GOT3 (cell line): ENCODE measurements at regions not wholly inside any gene's neighbourhood (a gene's known extent, or its start where the extent isn't known, plus 50 kb on each side); places are given as distances from the start of the nearest gene placed in this dataset.

Experiments used
- DNase-seq: peaks from one replicate; lab custom pipeline; 2025; ENCODE audit warnings: mixed read lengths; lab: John Stamatoyannopoulos, UW

- DNase-seq, result no peak
Measured at GRCh38 chr5:167642181-167642580, 649.3 kb upstream of the WWC1 start.

- no peak for DNase-seq
Measured at GRCh38 chr5:167642779-167643517, 648.5 kb upstream of the WWC1 start.

DNA sequence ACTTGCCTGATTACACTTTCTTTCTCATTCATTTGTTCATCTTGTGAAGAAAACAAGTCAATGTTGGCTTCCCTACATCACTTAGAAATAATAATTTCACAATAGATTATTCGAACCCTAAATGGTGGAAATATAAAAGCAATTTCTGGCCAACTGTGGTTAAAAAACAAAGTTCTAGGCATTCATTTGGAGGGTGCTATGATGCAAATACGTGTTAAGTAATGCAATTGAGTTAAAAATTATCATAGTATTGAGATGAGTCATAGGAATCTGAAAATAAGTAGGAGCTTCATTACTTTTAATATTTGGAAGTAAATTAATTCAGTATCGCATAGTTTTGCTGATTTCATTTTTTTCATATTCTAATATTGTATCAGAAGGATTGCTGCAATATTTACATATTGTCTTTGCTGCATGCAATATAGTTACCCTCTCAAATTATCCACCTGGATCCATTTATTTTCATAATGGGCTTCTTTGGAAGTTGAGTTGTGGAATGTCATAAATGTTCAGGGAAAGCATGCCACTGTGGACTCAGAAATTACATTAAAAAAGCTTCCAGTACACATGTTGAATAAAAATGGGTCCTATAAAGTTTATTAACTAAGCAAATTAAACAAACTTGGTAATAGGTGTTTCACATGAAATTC, 647.7 kb upstream of the WWC1 start:
- DNase-seq, result no peak

GRCh38 chr5:167644619-167645018, 646.8 kb upstream of the WWC1 start:
- DNase-seq, result no peak

DNA sequence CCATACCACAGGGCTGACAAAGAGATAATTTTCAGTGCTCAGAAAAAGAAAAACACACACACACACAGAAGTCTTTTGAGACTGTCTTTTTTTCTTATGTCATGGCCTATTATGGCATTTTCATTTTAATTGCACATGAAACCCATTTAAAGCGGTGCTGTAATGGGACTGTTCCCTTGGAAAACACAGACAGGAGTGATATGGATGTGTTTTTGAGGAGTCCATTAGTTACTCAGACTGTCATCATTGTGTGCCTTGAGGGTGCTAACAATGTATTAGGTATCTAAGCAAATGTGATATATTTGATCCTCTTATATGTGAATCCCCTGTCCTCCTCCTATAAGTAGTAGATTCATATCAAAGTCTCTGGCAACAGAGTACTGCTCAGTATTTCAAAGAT, 642.0 kb upstream of the WWC1 start:
- DNase-seq, result no peak

GRCh38 chr5:167652690-167653089, 638.8 kb upstream of the WWC1 start:
- DNase-seq, result no peak

DNA sequence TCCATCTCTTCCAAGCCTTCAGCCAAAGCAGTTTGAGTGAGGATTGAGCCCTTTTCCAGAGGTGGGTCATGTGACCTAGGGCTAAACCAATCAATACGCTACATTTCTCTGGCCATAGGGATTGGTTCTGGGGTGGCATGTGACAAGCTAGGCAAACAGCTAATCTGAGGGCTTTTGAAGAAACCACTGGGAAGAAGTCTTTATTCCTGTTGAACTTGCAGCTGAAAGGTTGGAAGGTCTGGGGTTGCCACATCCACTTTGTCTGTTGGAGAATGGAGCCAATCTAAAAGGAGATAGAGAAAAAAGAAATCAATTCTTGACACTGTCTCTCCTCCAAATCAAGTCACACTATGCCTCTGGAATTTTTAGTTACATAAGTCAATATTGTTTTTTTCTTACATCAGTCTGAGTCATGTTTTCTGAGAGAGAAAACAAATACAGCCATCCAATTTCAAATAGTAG, 637.8 kb upstream of the WWC1 start:
- DNase-seq, result no peak

GRCh38 chr5:167657016-167657415, 634.4 kb upstream of the WWC1 start:
- DNase-seq, result no peak

DNA sequence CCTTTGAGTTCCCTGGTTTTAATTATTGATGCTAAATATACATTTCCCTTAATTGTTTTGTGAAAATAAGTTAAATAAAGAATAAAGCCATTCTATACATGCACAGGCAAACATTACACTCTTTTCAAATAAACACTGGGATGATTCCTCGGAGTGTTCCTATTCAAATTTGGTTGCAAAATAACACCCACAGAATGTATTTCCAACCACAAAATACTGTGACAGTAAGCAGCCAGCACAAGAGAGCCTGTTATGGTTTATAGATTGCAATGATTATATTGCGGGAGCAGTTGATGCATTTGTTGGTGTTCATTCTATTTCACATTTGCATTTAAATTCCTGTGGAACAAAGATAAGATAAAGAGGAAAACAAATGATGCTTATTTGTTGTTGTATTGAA, 632.6 kb upstream of the WWC1 start:
- DNase-seq, result no peak

DNA sequence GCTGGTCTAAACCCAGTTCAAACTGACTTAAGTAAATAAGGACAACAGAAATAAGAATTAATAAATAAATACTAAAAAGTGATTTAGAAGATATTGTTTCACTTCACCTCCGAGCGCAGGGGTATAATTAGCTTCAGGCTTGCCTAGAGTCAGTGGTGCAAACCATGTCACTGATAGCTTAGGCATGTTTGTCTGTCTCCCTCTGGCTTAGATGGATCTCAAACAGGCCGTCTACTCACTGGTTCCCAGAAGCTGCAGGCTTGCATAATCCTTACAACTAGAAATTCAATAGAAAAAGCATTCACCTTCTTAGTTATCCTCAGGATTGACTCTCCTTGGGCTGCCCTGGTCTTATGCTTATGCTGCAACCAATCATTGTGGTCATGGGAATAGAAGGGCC, 629.8 kb upstream of the WWC1 start:
- no peak for DNase-seq

- DNase-seq, result no peak
Measured at GRCh38 chr5:167664222-167664804, 627.1 kb upstream of the WWC1 start.

DNA sequence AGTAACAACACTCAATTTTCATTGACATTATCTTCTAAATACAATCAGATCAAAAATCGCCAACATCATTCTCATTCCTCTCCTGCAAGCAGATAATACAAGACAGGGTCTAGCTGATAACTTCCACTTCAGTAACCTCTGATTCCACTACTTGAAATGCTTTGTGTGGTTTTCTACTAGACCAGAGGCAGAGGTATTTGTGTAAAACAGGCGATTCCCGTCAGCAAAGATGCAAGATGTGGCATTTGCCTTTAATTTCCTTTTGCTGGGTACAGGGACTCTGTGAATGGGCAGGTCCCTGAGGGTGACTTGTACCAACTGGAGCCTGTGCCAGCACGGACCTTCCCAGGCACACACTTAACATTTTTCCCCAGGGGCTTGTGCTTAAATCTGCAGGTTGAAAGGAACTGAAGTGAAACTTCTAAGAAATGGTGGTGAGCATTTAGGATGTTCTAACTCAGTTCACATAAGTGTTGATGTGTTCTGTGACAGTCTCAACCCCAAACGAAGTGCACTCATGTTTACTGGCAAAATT, 625.5 kb upstream of the WWC1 start:
- no peak for DNase-seq

- DNase-seq, result no peak
Measured at GRCh38 chr5:167671176-167671575, 620.3 kb upstream of the WWC1 start.

DNA sequence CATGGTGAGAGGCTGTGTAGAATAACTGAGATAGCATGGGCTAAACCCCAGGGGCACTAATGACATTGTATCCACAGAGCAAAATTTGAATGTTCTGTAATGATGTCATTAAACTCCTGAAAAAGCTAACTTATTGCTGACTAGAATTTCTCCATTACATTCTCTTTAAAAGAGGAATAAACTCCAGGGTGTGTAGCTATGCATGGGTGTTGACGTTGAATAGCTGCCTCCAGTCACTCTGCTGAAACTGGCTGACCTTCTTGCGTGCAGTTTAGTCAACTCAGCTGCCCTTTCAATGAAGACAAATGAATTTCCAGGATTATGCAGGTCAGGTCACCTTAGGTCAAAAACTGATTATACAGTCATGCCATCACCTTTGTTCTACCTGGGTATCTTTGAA, 617.5 kb upstream of the WWC1 start:
- no peak for DNase-seq

- no peak for DNase-seq
Measured at GRCh38 chr5:167678481-167678880, 613.0 kb upstream of the WWC1 start.

- DNase-seq, result no peak
Measured at GRCh38 chr5:167684251-167684650, 607.2 kb upstream of the WWC1 start.

GRCh38 chr5:167688341-167689130, 602.9 kb upstream of the WWC1 start:
- no peak for DNase-seq

DNA sequence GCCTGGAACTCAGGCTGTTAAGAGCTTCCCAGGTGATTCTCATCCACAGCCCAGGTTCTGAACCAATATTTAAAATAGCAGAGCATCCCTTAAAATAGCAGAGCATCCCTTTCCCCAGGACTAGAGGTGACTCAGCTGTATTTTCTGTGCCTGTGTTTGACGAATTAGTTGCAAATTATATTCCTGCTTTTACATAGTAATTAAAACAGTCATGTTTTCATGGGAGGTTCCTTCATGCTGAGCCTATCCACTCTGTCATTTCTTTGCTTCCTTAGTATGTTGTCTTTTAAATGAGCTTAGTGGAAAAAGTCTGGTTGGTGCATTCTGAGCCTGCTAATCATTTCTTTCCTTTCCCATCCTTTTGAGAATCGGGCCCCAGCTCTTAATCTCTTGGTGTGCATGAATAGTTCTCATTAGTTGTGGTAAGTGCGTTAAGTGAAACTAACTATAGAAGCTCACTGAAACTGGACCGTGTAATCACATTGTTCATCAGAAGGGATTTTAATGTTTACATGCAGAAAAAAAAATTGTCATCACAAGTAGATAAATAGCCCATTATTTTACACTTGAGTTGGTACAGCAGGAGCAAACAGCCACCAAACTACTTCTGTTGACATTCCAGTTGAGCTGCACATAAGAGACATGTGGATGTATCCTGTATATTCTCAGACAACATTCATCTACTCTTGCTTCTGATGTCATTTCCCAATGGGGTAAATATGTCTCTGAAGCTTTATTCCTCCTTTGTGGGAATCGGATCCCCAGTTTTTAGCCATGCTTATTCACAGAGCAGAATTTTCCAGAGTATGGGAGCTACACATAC, 596.9 kb upstream of the WWC1 start:
- no peak for DNase-seq

DNA sequence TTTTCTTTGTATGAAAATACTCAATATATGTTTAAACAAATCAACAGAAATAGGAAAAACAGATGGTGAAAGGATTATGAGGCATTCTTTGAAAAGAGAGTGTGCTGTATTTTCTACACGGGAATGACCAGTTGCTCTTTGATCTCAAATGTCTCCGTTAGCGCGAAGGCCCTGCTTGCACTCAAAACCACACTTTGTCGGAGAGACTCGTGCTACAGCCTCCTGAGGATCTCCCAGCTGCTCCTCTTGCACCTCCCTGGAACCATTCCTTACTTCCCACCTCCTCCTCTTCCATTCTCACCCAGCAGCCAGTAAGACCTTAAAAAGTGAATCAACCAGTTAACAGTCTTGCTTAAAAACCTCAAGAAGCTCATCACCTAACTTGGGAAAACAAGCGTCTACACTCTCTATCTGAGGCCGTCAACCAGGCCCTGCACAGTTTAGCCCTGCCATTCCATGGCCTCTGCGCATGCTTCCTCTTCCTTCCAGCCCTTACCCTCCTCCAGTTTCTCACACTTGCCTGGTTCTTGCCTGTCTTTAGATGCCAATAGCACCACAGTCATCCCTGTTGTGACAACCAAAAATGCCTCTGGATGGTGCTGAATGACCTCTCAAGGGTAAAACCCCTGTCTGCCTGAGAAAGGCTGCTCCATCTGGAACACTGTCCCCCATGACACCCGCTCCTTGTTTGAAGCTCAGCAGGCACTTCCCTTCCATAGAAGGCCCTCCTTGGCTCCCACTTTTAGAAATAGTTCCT, 594.7 kb upstream of the WWC1 start:
- no peak for DNase-seq

DNA sequence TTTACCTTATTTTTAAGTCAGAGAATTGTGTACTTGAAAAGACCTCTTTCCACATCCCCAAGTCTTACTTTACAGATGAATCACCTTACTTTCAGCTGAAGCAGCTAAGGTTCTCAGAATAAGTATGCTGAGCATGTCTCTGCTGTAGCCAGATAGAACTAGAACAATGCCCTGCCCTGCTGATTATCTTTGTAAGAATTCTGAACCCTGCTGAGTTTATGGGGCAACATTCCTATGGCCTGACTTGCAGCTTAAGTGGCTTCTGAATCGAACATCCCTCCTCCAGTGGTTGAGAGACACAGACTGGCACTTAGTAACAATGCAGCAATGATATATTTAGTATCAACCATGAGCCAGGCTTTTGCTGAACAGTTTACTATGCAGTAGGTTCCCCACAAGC, 592.0 kb upstream of the WWC1 start:
- DNase-seq, result peak; percentile 33

DNA sequence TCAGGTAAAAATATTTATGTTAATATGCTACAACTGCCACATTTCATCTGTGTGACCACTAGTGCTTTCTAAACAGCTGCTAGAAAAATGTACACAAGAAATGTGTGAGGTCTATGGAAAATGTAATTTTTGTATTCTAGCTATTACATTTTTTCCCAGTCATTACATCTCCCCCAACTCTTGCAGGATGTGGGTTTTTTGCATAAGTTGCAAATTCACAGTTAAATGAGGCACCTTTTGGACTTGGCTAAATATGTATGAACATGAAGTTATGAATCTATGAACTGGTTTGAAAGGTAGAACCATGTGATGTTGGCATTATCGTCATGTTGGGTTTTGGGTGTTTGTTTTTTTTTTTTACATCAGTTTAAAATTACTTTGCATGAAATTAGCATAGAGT, 590.4 kb upstream of the WWC1 start:
- no peak for DNase-seq
